ENCODE measurements at regions not wholly inside any gene's neighbourhood (a gene's known extent, or its start where the extent isn't known, plus 50 kb on each side); places are given as distances from the start of the nearest gene placed in this dataset.

DNA sequence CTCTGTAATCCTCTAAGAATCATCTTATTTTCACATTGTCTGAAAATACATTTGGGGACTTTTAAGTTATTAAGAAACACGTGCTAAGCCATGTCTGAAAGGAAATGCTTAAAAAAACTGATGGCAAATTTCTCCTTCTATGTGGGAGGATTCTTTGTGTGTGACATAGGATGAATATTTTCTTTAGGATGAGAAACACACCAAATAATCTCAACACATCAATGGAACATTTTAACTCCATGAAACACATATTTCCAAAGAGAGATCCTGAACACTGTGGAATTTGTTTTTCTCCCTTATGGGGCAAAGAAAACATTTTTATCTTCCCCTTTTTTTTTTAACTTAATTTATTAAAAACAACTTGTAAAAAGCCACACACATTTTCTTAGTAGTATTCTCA lies 153.8 kb upstream of the ANKRD50 start:
- no peaks in the 10 kb centered on the region for H3K9me3 ChIP-seq (ENCODE audit: control insufficient read depth in 1 of 2, insufficient read depth in 1 of 2, low read depth in 1 of 2, low read length in 2 of 2)
- H2AFZ ChIP-seq (ENCODE audit: low read depth, low read length, poor library complexity, severe bottlenecking): no peak overlapping the region
- H3K27ac ChIP-seq (ENCODE audit: low read depth, low read length): no peak overlapping the region
- H3K9ac ChIP-seq (ENCODE audit: low read length): no peak overlapping the region
- H4K20me1 ChIP-seq (ENCODE audit: insufficient read depth): no peaks in the 10 kb centered on the region
- no peak overlapping the region for H3K4me2 ChIP-seq (ENCODE audit: low read length)
- no peaks in the 10 kb centered on the region for H3K27me3 ChIP-seq (ENCODE audit: insufficient read depth, low read length)
- intact Hi-C loops (cut with micrococcal nuclease): no loop called here
- RAD21 ChIA-PET (ENCODE audit: low non-redundant PET in 1 of 2, low total read pairs in 2 of 2, uncharacterized antibody in 2 of 2, unreplicated experiment in 2 of 2): no interaction called here
- no peaks in the 10 kb centered on the region for H3K9me2 ChIP-seq (ENCODE audit: insufficient read depth)
- H3K79me2 ChIP-seq (ENCODE audit: insufficient read depth, low read length): no peaks in the 10 kb centered on the region
- no TSS peak for BruUV-seq (replicated peaks)
- H3K4me3 ChIP-seq (replicated peaks in 1 of 2; ENCODE audit: low read depth in 1 of 2, low read length in 2 of 2): no peak overlapping the region
- H3K36me3 ChIP-seq (ENCODE audit: control insufficient read depth in 1 of 2, insufficient read depth in 2 of 2, low read length in 2 of 2): no peaks in the 10 kb centered on the region
- CTCF ChIA-PET: no interaction called here
- no peak for ATAC-seq
- TF ChIP-seq SP1 (IDR thresholded peaks at IDR 0.05; ENCODE audit: low read depth) (no peak), ZFX (IDR thresholded peaks at IDR 0.05) (no peak), REST (IDR thresholded peaks at IDR 0.05; ENCODE audit: low read depth) (no peak), ZNF274 (IDR thresholded peaks at IDR 0.05; ENCODE audit: low read depth, low read length) (no peak), SRF (IDR thresholded peaks at IDR 0.05; ENCODE audit: low read depth) (no peak), ZBTB33 (IDR thresholded peaks at IDR 0.05; ENCODE audit: extremely low read depth, insufficient replicate concordance, low read length) (no peak), RAD21 (IDR thresholded peaks at IDR 0.05; ENCODE audit: low read depth) (no peak), FOSL1 (IDR thresholded peaks at IDR 0.05; ENCODE audit: low read depth) (no peak), EGR1 (IDR thresholded peaks at IDR 0.05; ENCODE audit: low read depth) (no peak), ATF3 (IDR thresholded peaks at IDR 0.05) (no peak), CEBPB (IDR thresholded peaks at IDR 0.05; ENCODE audit: low read depth) (no peak)
- no peaks in the 10 kb centered on the region for H3K4me1 ChIP-seq (ENCODE audit: control insufficient read depth in 1 of 2, insufficient read depth in 2 of 2, low read length in 2 of 2)
- DNase-seq (ENCODE audit: low read depth, low spot score): no peak
- POLR2A ChIA-PET: no interaction called here

All from HCT116 (cell line).